Stomach (tissue), 8 donors: ENCODE measurements at regions not wholly inside any gene's neighbourhood (a gene's known extent, or its start where the extent isn't known, plus 50 kb on each side); places are given as distances from the start of the nearest gene placed in this dataset.
A peak's percentile ranks its signal among the peaks of the same experiment; 100 is the strongest.

Experiments used
- DNase-seq, 2 donors: peaks; one replicate each; pipeline versions ENCODE4 v3.0.0 to v3.0.0-alpha.2; 2013 to 2019
- H3K27ac ChIP-seq, 5 donors: fragments of 200-600 bp in 4 of 5; sonication (generic) in 4 of 5; one replicate each; pipeline ENCODE4 v1.5.1; 2013 to 2019; ENCODE audit warnings: mild to moderate bottlenecking in 1 of 5, moderate library complexity in 1 of 5
- H3K27me3 ChIP-seq, 3 donors: fragments of 200-600 bp; sonication (generic); one replicate each; pipeline ENCODE4 v1.5.1; 2017 to 2019; ENCODE audit warnings: mixed run types in 1 of 3
- H3K36me3 ChIP-seq, 4 donors: fragments of 200-600 bp; sonication (generic); 1 replicate in 3 of 4; 2 replicates in 1 of 4; pipeline ENCODE4 v1.5.1; 2016 to 2019
- H3K4me1 ChIP-seq, 4 donors: fragments of 200-600 bp; sonication (generic); one replicate each; pipeline ENCODE4 v1.5.1; 2016 to 2019
- H3K4me3 ChIP-seq, 4 donors: fragments of 200-600 bp; sonication (generic) in 3 of 4; one replicate each; pipeline ENCODE4 v1.5.1; 2016 to 2019; ENCODE audit warnings: mild to moderate bottlenecking in 1 of 4
- H3K9me3 ChIP-seq, 4 donors: fragments of 200-600 bp; sonication (generic); one replicate each; pipeline ENCODE4 v1.5.1; 2016 to 2019
- CTCF ChIP-seq, 7 experiments: fragments of 450-650 bp in 4 of 7; fragments of 200-600 bp in 3 of 7; sonication (generic) in 3 of 7; IDR thresholded peaks; one replicate each; pipeline ENCODE4 v1.5.1; 2016 to 2019; ENCODE audit warnings: antibody characterized with exemption in 7 of 7, control low read depth in 2 of 7, mild to moderate bottlenecking in 1 of 7
- EP300 ChIP-seq: sonication (generic); formaldehyde crosslinking; IDR thresholded peaks from one replicate; pipeline ENCODE4 v1.6.1; 2017; ENCODE audit warnings: antibody characterized with exemption
- POLR2A ChIP-seq, 4 donors: fragments of 450-650 bp; IDR thresholded peaks; one replicate each; pipeline ENCODE4 v1.6.1; 2016; ENCODE audit warnings: antibody characterized with exemption in 4 of 4, control low read depth in 2 of 4, mild to moderate bottlenecking in 1 of 4, moderate library complexity in 1 of 4
- POLR2AphosphoS5 ChIP-seq, 3 donors: sonication (generic); formaldehyde crosslinking; IDR thresholded peaks; one replicate each; pipeline ENCODE4 v1.6.1; 2016; ENCODE audit warnings: antibody characterized with exemption in 3 of 3
- WGBS, 5 donors: extraction: QIAGEN DNeasy Blood & Tissue Kit in 3 of 5; methylation state at CpG; one replicate each; pipeline versions ENCODE4 v1.1.5 to v1.1.7; 2013 to 2018; 5-methylcytosine and 5-hydroxymethylcytosine counted together
- intact Hi-C: fragments of 100-400 bp; cut with DNase I; formaldehyde crosslinking; loops from one replicate; pipeline ENCODE4 v1.15.1; 2023; ENCODE audit warnings: low total_unique reads
- donor health status: healthy with polysubstance abuse.
- donor health status: Bipolar disorder and iron deficiency.
- donor health status: healthy.

GRCh38 chr1:232287676-232288569 lies 342.0 kb downstream of the SIPA1L2 start:
- H3K9me3 ChIP-seq = no peaks in the 10 kb centered on the region
- H3K4me1 ChIP-seq = no peaks in the 10 kb centered on the region
- no peak for DNase-seq
- no peak overlapping the region for H3K4me3 ChIP-seq
- 42 to 71% (median 59%) methylated on average over 4 to 8 of the region's 8 CpGs for WGBS, 5 donors
- no peaks in the 10 kb centered on the region for H3K27me3 ChIP-seq
- intact Hi-C loops = no loop called here
- TF ChIP-seq POLR2AphosphoS5 (IDR thresholded peaks at IDR 0.05) = peak in 1 of 3 donors; percentile 44
- no peak for TF ChIP-seq EP300
- TF ChIP-seq POLR2A (IDR thresholded peaks at IDR 0.05) = no peak
- no peak for TF ChIP-seq CTCF (IDR thresholded peaks at IDR 0.05)
- H3K36me3 ChIP-seq = no peaks in the 10 kb centered on the region
- no peak overlapping the region for H3K27ac ChIP-seq

- H3K27ac ChIP-seq = no peak overlapping the region
- H3K27me3 ChIP-seq = no peaks in the 10 kb centered on the region
- 85 to 96% (median 92%) methylated on average over 6 of the region's 6 CpGs for WGBS, 5 donors
- no peaks in the 10 kb centered on the region for H3K36me3 ChIP-seq
- TF ChIP-seq EP300 (no peak), POLR2A (IDR thresholded peaks at IDR 0.05) (no peak), CTCF (IDR thresholded peaks at IDR 0.05) (no peak)
- H3K4me3 ChIP-seq = no peak overlapping the region
- intact Hi-C loops = no loop called here
- no peaks in the 10 kb centered on the region for H3K4me1 ChIP-seq
- DNase-seq = no peak
- H3K9me3 ChIP-seq = no peaks in the 10 kb centered on the region
Measured at GRCh38 chr1:232285138-232285537, 344.8 kb downstream of the SIPA1L2 start.

DNA sequence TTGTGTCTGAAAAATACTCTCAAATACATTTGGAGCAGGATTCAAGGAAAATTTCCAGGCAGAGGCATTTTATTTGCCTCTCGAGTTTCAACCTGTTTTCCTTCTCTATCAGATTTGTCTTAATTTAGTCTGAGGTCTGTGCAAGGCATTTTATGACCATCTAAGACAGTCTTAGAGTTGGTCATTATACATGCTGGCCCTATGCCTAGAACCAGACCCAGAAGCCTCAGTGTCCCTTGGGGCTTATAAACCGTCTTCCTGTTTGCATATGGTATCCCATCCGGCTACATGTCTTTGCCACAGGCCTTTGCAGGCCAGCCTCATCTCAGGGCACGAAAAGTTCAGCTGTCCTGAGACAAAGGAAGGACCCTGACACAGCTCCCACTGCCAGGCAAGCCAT lies 346.1 kb downstream of the SIPA1L2 start:
- TF ChIP-seq CTCF (IDR thresholded peaks at IDR 0.05) = no peak
- TF ChIP-seq POLR2AphosphoS5 (IDR thresholded peaks at IDR 0.05) = no peak
- no peak for TF ChIP-seq EP300
- no peak for TF ChIP-seq POLR2A (IDR thresholded peaks at IDR 0.05)
- no peak overlapping the region for H3K4me3 ChIP-seq
- H3K4me1 ChIP-seq = no peaks in the 10 kb centered on the region
- intact Hi-C loops = no loop called here
- no peaks in the 10 kb centered on the region for H3K36me3 ChIP-seq
- peaks cover 0 to under 1% (median 0%) of the 10 kb centered on the region in 3 donors for H3K27me3 ChIP-seq
- no peak overlapping the region for H3K27ac ChIP-seq
- H3K9me3 ChIP-seq = no peaks in the 10 kb centered on the region
- 79 to 90% (median 83%) methylated on average over 4 of the region's 4 CpGs for WGBS, 5 donors
- DNase-seq = no peak

DNA sequence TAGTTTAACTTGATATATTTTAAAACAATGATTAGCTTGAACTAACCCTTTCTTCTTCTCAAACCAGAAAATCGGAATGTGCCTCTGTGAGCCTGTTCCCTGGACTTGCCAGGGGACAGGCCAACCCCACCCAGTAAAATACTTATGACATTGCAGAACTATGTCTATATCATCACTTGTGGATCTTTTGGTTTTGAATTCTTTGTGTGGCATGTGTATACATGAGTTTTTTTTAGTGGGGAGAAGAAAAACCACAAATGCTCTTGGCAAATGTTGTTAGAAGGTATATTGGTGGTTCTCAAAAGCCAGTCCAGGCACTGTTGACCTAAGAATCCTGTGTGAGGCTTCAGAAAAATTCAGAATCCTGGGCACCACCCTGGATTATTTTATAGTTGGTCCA lies 347.4 kb downstream of the SIPA1L2 start:
- 79 to 94% (median 91%) methylated on average over 1 of the region's 1 CpG for WGBS, 5 donors
- TF ChIP-seq EP300 (no peak), POLR2A (IDR thresholded peaks at IDR 0.05) (no peak), CTCF (IDR thresholded peaks at IDR 0.05) (no peak), POLR2AphosphoS5 (IDR thresholded peaks at IDR 0.05) (no peak)
- Histone ChIP-seq H3K9me3 (no peaks in the 10 kb centered on the region), H3K4me3 (no peak overlapping the region), H3K27ac (no peak overlapping the region), H3K36me3 (no peaks in the 10 kb centered on the region), H3K27me3 (peaks cover 0 to 4% (median 0%) of the 10 kb centered on the region in 3 donors), H3K4me1 (no peaks in the 10 kb centered on the region)
- intact Hi-C loops = no loop called here
- no peak for DNase-seq
